B cell (primary cell): ENCODE measurements at regions not wholly inside any gene's neighbourhood (a gene's known extent, or its start where the extent isn't known, plus 50 kb on each side); places are given as distances from the start of the nearest gene placed in this dataset.

Experiments used
- ATAC-seq: fragments of 200-7000 bp; cut with Tn5 transposase; one replicate; pipeline ENCODE4 v1.10.0; 2021; ENCODE audit warnings: low read depth, mild to moderate bottlenecking, moderate number of reproducible peaks, moderate library complexity
- CTCF ChIA-PET: fragments of 350-600 bp; sonication (Branson Sonifier 250); formaldehyde crosslinking; loops from one replicate; lab custom pipeline; 2021; ENCODE audit warnings: antibody characterized with exemption, inconsistent platforms; lab: Charles Lee
- POLR2A ChIA-PET: fragments of 350-600 bp; sonication (Branson Sonifier 250); formaldehyde crosslinking; loops from one replicate; lab custom pipeline; 2021; ENCODE audit warnings: antibody characterized with exemption; lab: Charles Lee
- DNase-seq: peaks from one replicate; pipeline ENCODE4 v3.0.0; 2013
- H2AFZ ChIP-seq: 2 replicates; pipeline ENCODE4 v1.6.1; 2012; ENCODE audit warnings: mild to moderate bottlenecking, low read depth, low read length; ENCODE audit not compliant: insufficient read depth, poor library complexity, severe bottlenecking
- H3K27ac ChIP-seq, 2 donors: 1 replicate in 1 of 2; 2 replicates in 1 of 2; pipeline ENCODE4 v1.5.1; 2012 to 2013; ENCODE audit warnings: low read length in 2 of 2, mild to moderate bottlenecking in 2 of 2, moderate library complexity in 1 of 2
- H3K27me3 ChIP-seq, 4 experiments: fragments of 200-600 bp in 1 of 4; sonication (generic) in 1 of 4; replicated peaks in 1 of 4; 1 replicate in 2 of 4; 2 replicates in 2 of 4; pipeline versions ENCODE4 v1.6.1 to v1.7.0; 2013 to 2016; ENCODE audit warnings: low read length in 3 of 4, mild to moderate bottlenecking in 2 of 4, mixed read lengths in 1 of 4, moderate library complexity in 1 of 4; ENCODE audit not compliant: insufficient read depth in 4 of 4, control insufficient read depth in 3 of 4; ENCODE audit errors: control extremely low read depth in 1 of 4
- H3K36me3 ChIP-seq, 2 experiments: replicated peaks in 1 of 2; 1 replicate in 1 of 2; 2 replicates in 1 of 2; pipeline versions ENCODE4 v1.6.1 to v1.7.1; 2013; ENCODE audit warnings: low read length in 1 of 2; ENCODE audit not compliant: insufficient read depth in 2 of 2, control insufficient read depth in 1 of 2; ENCODE audit errors: control extremely low read depth in 1 of 2, extremely low read depth in 1 of 2
- H3K4me1 ChIP-seq, 2 donors: fragments of 200-600 bp in 1 of 2; sonication (generic) in 1 of 2; 1 replicate in 1 of 2; 2 replicates in 1 of 2; pipeline versions ENCODE4 v1.5.1 to v1.6.1; 2013 to 2017; ENCODE audit warnings: low read length in 2 of 2; ENCODE audit not compliant: control insufficient read depth in 2 of 2, insufficient read depth in 2 of 2
- H3K4me2 ChIP-seq: replicated peaks from 2 replicates; pipeline ENCODE3; 2012; ENCODE audit warnings: mild to moderate bottlenecking, low read depth, low read length; ENCODE audit not compliant: poor library complexity, severe bottlenecking
- H3K4me3 ChIP-seq, 5 experiments: fragments of 200-600 bp in 1 of 5; sonication (generic) in 1 of 5; 1 replicate in 3 of 5; 2 replicates in 2 of 5; pipeline versions ENCODE4 v1.5.1 to v1.7.0; 2011 to 2016; ENCODE audit warnings: low read length in 4 of 5, mild to moderate bottlenecking in 4 of 5, low read depth in 2 of 5, control low read depth in 1 of 5, moderate library complexity in 1 of 5; ENCODE audit not compliant: insufficient read depth in 1 of 5; ENCODE audit errors: control extremely low read depth in 1 of 5, extremely low read depth in 1 of 5
- H3K79me2 ChIP-seq: fragments of 200-600 bp; sonication (generic); one replicate; pipeline ENCODE4 v1.6.0; 2016; ENCODE audit warnings: low read length; ENCODE audit not compliant: control insufficient read depth, insufficient read depth
- H3K9ac ChIP-seq: fragments of 200-600 bp; sonication (generic); 2 replicates; pipeline ENCODE4 v1.6.1; 2017; ENCODE audit warnings: mild to moderate bottlenecking, low read length, moderate library complexity
- H3K9me3 ChIP-seq, 3 donors: one replicate each; pipeline versions ENCODE4 v1.6.1 to v1.7.1; 2013; ENCODE audit warnings: low read length in 2 of 3; ENCODE audit not compliant: control insufficient read depth in 2 of 3, insufficient read depth in 1 of 3; ENCODE audit errors: control extremely low read depth in 1 of 3
- H4K20me1 ChIP-seq: 2 replicates; pipeline ENCODE4 v1.6.0; 2012; ENCODE audit warnings: mild to moderate bottlenecking, low read length; ENCODE audit not compliant: insufficient read depth, control insufficient read depth, poor library complexity, severe bottlenecking
- H3K27ac Mint-ChIP-seq: one replicate; pipeline ENCODE4 v1.8.0; 2021; ENCODE audit warnings: mixed read lengths
- H3K27me3 Mint-ChIP-seq: one replicate; pipeline ENCODE4 v1.8.0; 2021; ENCODE audit warnings: mixed read lengths
- H3K4me1 Mint-ChIP-seq: one replicate; pipeline ENCODE4 v1.8.0; 2021; ENCODE audit warnings: mixed read lengths
- H3K4me3 Mint-ChIP-seq: one replicate; pipeline ENCODE4 v1.8.0; 2021; ENCODE audit warnings: mixed read lengths
- H3K9me3 Mint-ChIP-seq: one replicate; pipeline ENCODE4 v1.8.0; 2022; ENCODE audit warnings: mixed read lengths; ENCODE audit not compliant: insufficient read depth
- EZH2 ChIP-seq: IDR thresholded peaks from 2 replicates; pipeline ENCODE4 v1.6.1; 2012; ENCODE audit warnings: borderline replicate concordance, low read depth, mild to moderate bottlenecking, moderate library complexity, low read length; ENCODE audit not compliant: insufficient read depth, poor library complexity, severe bottlenecking
- WGBS: methylation state at CpG from one replicate; pipeline ENCODE4 v1.1.5; 2013; ENCODE audit warnings: missing lambda C conversion rate; ENCODE audit not compliant: insufficient coverage; 5-methylcytosine and 5-hydroxymethylcytosine counted together
- intact Hi-C: fragments of 100-400 bp; cut with micrococcal nuclease; formaldehyde crosslinking; loops from one replicate; pipeline ENCODE4 v1.10.0; 2022
- TF ChIP-seq, protein P1 (sequence below): fragments of 200-600 bp; IDR thresholded peaks from one replicate; pipeline ENCODE4 v1.8.0; 2022; ENCODE audit warnings: antibody characterized with exemption, mild to moderate bottlenecking

DNA sequence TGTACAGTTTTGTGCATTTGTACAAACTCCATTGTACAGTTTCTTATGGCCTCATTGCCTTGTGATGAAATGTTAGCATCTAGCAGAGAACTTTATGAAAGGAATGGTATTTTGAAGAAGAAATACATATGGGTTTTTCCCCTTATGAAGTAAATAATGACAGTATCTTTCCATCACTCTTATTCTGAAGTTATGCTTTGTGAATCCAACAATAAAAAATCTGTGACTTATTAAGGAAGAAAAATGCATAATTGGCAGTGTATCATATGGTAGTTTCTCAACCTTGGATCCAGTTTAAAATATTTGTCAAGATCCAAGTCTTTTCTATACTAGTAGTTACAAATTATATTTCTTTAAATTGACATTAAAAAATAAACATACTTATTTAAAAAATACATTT, 859.1 kb upstream of the FLRT2 start:
- CTCF ChIA-PET: no interaction called here

DNA sequence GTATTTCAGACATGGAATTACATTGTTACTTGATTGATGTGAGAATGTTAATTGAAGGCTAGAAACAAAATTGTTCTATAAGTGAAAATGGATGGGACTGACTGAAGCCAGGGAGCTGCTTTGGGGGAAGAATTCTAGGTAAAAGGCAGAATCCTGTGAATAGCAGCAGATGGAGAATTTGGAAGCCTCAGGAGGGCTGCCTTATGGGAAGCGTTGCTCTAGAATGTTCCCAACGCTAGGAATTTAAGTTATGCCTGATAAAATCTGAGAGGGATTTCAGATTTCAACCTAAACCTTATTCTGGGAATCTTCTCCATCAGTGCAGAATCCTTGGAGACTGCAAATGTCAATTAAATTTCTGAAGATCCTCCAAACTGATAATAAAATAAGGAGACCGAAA, 858.2 kb upstream of the FLRT2 start:
- Histone ChIP-seq H3K9me3 (peaks cover 1 to 12% (median 2%) of the 10 kb centered on the region in 3 donors), H2AFZ (no peak overlapping the region), H3K36me3 (no peaks in the 10 kb centered on the region), H3K4me2 (no peak overlapping the region), H3K4me3 (no peak overlapping the region), H3K27me3 (no peaks in the 10 kb centered on the region), H4K20me1 (no peaks in the 10 kb centered on the region), H3K4me1 (no peaks in the 10 kb centered on the region), H3K27ac (no peak overlapping the region), H3K9ac (no peak overlapping the region), H3K79me2 (no peaks in the 10 kb centered on the region)
- no peaks in the 10 kb centered on the region for H3K9me3 Mint-ChIP-seq
- H3K4me1 Mint-ChIP-seq: no peaks in the 10 kb centered on the region
- WGBS: no CpG with 5 or more reads among the region's 3 CpGs
- TF ChIP-seq, protein P1, sequence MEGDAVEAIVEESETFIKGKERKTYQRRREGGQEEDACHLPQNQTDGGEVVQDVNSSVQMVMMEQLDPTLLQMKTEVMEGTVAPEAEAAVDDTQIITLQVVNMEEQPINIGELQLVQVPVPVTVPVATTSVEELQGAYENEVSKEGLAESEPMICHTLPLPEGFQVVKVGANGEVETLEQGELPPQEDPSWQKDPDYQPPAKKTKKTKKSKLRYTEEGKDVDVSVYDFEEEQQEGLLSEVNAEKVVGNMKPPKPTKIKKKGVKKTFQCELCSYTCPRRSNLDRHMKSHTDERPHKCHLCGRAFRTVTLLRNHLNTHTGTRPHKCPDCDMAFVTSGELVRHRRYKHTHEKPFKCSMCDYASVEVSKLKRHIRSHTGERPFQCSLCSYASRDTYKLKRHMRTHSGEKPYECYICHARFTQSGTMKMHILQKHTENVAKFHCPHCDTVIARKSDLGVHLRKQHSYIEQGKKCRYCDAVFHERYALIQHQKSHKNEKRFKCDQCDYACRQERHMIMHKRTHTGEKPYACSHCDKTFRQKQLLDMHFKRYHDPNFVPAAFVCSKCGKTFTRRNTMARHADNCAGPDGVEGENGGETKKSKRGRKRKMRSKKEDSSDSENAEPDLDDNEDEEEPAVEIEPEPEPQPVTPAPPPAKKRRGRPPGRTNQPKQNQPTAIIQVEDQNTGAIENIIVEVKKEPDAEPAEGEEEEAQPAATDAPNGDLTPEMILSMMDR: no peak
- TF ChIP-seq EZH2: no peak
- ATAC-seq (no peak), DNase-seq (no peak)
- intact Hi-C loops: no loop called here
- CTCF ChIA-PET: no interaction called here
- POLR2A ChIA-PET: no interaction called here
- H3K27me3 Mint-ChIP-seq: no peaks in the 10 kb centered on the region
- no peak overlapping the region for H3K4me3 Mint-ChIP-seq
- H3K27ac Mint-ChIP-seq: no peak overlapping the region

More for the DNA sequence above, 859.1 kb upstream of the FLRT2 start:
- ATAC-seq: no peak
- H3K9me3 ChIP-seq: peaks cover 1 to 16% (median 2%) of the 10 kb centered on the region in 3 donors
- H3K27ac Mint-ChIP-seq: no peak overlapping the region
- H3K4me1 Mint-ChIP-seq: no peaks in the 10 kb centered on the region
- H3K27me3 ChIP-seq: no peaks in the 10 kb centered on the region
- H3K9me3 Mint-ChIP-seq: no peaks in the 10 kb centered on the region
- no peaks in the 10 kb centered on the region for H3K36me3 ChIP-seq
- no peak for DNase-seq
- no peak for TF ChIP-seq EZH2
- TF ChIP-seq, protein P1: no peak
- H3K9ac ChIP-seq: no peak overlapping the region
- intact Hi-C loops: no loop called here
- no peaks in the 10 kb centered on the region for H3K4me1 ChIP-seq
- H3K27ac ChIP-seq: no peak overlapping the region
- H3K4me3 Mint-ChIP-seq: no peak overlapping the region
- POLR2A ChIA-PET: no interaction called here
- no peaks in the 10 kb centered on the region for H3K79me2 ChIP-seq
- H2AFZ ChIP-seq: no peak overlapping the region
- no peaks in the 10 kb centered on the region for H3K27me3 Mint-ChIP-seq
- no peaks in the 10 kb centered on the region for H4K20me1 ChIP-seq
- no peak overlapping the region for H3K4me2 ChIP-seq
- no peak overlapping the region for H3K4me3 ChIP-seq
